ENCODE measurements at regions not wholly inside any gene's neighbourhood (a gene's known extent, or its start where the extent isn't known, plus 50 kb on each side); places are given as distances from the start of the nearest gene placed in this dataset.

- TF ChIP-seq ZBTB33 (IDR thresholded peaks at IDR 0.05): no peak
- no peak for TF ChIP-seq MAX (IDR thresholded peaks at IDR 0.05)
- no peak for TF ChIP-seq NR2F2 (IDR thresholded peaks at IDR 0.05)
- no peak for TF ChIP-seq GABPA (IDR thresholded peaks at IDR 0.05 in 1 of 2, conservative IDR thresholded peaks at IDR 0.05 in 1 of 2)
- TF ChIP-seq HNF4A (conservative IDR thresholded peaks at IDR 0.05): no peak
These were observed 156.6 kb upstream of the HCRTR2 start (continued) for GRCh38 chr6:55017555-55018300.

GRCh38 chr6:55019591-55019990 lies 154.7 kb upstream of the HCRTR2 start:
- H3K9me3 ChIP-seq (ENCODE audit: control insufficient read depth in 4 of 4, low read length in 3 of 4): no peaks in the 10 kb centered on the region
- H3K9ac ChIP-seq (ENCODE audit: low read depth in 1 of 2, low read length in 2 of 2): no peak overlapping the region
- H3K27me3 ChIP-seq (ENCODE audit: control insufficient read depth in 4 of 4, insufficient read depth in 4 of 4, low read length in 3 of 4): no peaks in the 10 kb centered on the region
- no peak for TF ChIP-seq HNF4A (conservative IDR thresholded peaks at IDR 0.05)
- TF ChIP-seq CTCF (IDR thresholded peaks at IDR 0.05; ENCODE audit: low read depth, low read length, missing input control): no peak
- no peak for TF ChIP-seq EGR1 (IDR thresholded peaks at IDR 0.05; ENCODE audit: low read depth in 2 of 2)
- no peak for TF ChIP-seq TAF1 (conservative IDR thresholded peaks at IDR 0.05)
- TF ChIP-seq ATF3 (IDR thresholded peaks at IDR 0.05): no peak
- no peak for TF ChIP-seq GABPA (IDR thresholded peaks at IDR 0.05 in 1 of 2, conservative IDR thresholded peaks at IDR 0.05 in 1 of 2)
- no peak for TF ChIP-seq HNF4G (IDR thresholded peaks at IDR 0.05)
- no peak for TF ChIP-seq FOXA1 (IDR thresholded peaks at IDR 0.05)
- TF ChIP-seq SP1 (IDR thresholded peaks at IDR 0.05): no peak
- no peak for TF ChIP-seq JUND (IDR thresholded peaks at IDR 0.05)
- TF ChIP-seq RAD21 (IDR thresholded peaks at IDR 0.05): no peak
- TF ChIP-seq YY1 (IDR thresholded peaks at IDR 0.05): no peak
- TF ChIP-seq MAX (IDR thresholded peaks at IDR 0.05): no peak
- TF ChIP-seq FOXA2 (IDR thresholded peaks at IDR 0.05): no peak
- TF ChIP-seq REST (IDR thresholded peaks at IDR 0.05): no peak
- no peak for TF ChIP-seq NR2F2 (IDR thresholded peaks at IDR 0.05)
- TF ChIP-seq ZBTB33 (IDR thresholded peaks at IDR 0.05): no peak
- no peak for TF ChIP-seq RXRA (IDR thresholded peaks at IDR 0.05)
- DNase-seq (ENCODE audit: low spot score): no peak
- H3K4me3 ChIP-seq (ENCODE audit: low read depth in 1 of 3, low read length in 3 of 3): no peak overlapping the region
- peaks cover 0 to 2% (median 0%) of the 10 kb centered on the region in 4 donors for H3K4me1 ChIP-seq (ENCODE audit: control insufficient read depth in 4 of 4, insufficient read depth in 4 of 4, low read length in 3 of 4)
- H3K27ac ChIP-seq (ENCODE audit: low read depth in 1 of 2, low read length in 2 of 2): no peak overlapping the region
- H3K36me3 ChIP-seq (ENCODE audit: control insufficient read depth in 4 of 4, insufficient read depth in 3 of 4, low read depth in 1 of 4, low read length in 3 of 4): no peaks in the 10 kb centered on the region
